Thyroid gland (tissue), 4 donors: ENCODE measurements at regions not wholly inside any gene's neighbourhood (a gene's known extent, or its start where the extent isn't known, plus 50 kb on each side); places are given as distances from the start of the nearest gene placed in this dataset.

Experiments
- CTCF ChIP-seq, 6 experiments: fragments of 200-600 bp in 3 of 6; fragments of 450-650 bp in 3 of 6; sonication (generic) in 3 of 6; IDR thresholded peaks; one replicate each; pipeline ENCODE4 v1.5.1; 2016 to 2019; ENCODE audit warnings: antibody characterized with exemption in 6 of 6, mild to moderate bottlenecking in 2 of 6, inconsistent platforms in 1 of 6, moderate library complexity in 1 of 6
- POLR2A ChIP-seq, 2 donors: fragments of 450-650 bp; IDR thresholded peaks; one replicate each; pipeline ENCODE4 v1.6.1; 2017; ENCODE audit warnings: antibody characterized with exemption in 2 of 2, mild to moderate bottlenecking in 2 of 2, moderate library complexity in 1 of 2

- TF ChIP-seq CTCF (IDR thresholded peaks at IDR 0.05): no peak
- no peak for TF ChIP-seq POLR2A (IDR thresholded peaks at IDR 0.05)
Observed at GRCh38 chr2:238786792-238787490, 60.9 kb upstream of the TWIST2 start.
